Keratinocyte (primary cell): ENCODE measurements at regions not wholly inside any gene's neighbourhood (a gene's known extent, or its start where the extent isn't known, plus 50 kb on each side); places are given as distances from the start of the nearest gene placed in this dataset.

Experiments
- CTCF ChIP-seq, 3 experiments: IDR thresholded peaks in 1 of 3; conservative IDR thresholded peaks in 1 of 3; optimal IDR thresholded peaks in 1 of 3; 2 replicates in 2 of 3; 3 replicates in 1 of 3; pipeline versions ENCODE3 to v1.5.1; 2011; ENCODE audit warnings: low read length in 3 of 3, mild to moderate bottlenecking in 3 of 3, moderate library complexity in 2 of 3, control low read depth in 1 of 3, inconsistent platforms in 1 of 3; ENCODE audit not compliant: insufficient read depth in 2 of 3; ENCODE audit errors: extremely low read depth in 1 of 3
- EZH2 ChIP-seq: IDR thresholded peaks from one replicate; pipeline ENCODE4 v1.6.1; 2012; ENCODE audit warnings: inconsistent platforms, mild to moderate bottlenecking, low read length, moderate library complexity

- no peak for TF ChIP-seq CTCF (optimal IDR thresholded peaks at IDR 0.05 in 1 of 3, IDR thresholded peaks at IDR 0.05 in 1 of 3, conservative IDR thresholded peaks at IDR 0.05 in 1 of 3; ENCODE audit: extremely low read depth in 1 of 3, insufficient read depth in 2 of 3, low read length in 3 of 3)
- no peak for TF ChIP-seq EZH2
Observed at GRCh38 chr2:145558617-145559350, 1038.9 kb upstream of the ZEB2 start.
